ENCODE measurements at regions not wholly inside any gene's neighbourhood (a gene's known extent, or its start where the extent isn't known, plus 50 kb on each side); places are given as distances from the start of the nearest gene placed in this dataset.
"Not testable (repeated sequence)": the region's sequence is repeated elsewhere in the genome, so short reads cannot be mapped to it uniquely, and the experiment has no call there.

- no peak for DNase-seq
Measured at GRCh38 chr5:125950012-125950615, 473.1 kb upstream of the GRAMD2B start.

GRCh38 chr5:125961150-125961549, 462.1 kb upstream of the GRAMD2B start:
- DNase-seq: no peak

- DNase-seq: no peak
Measured at GRCh38 chr5:125965577-125965976, 457.6 kb upstream of the GRAMD2B start.

DNA sequence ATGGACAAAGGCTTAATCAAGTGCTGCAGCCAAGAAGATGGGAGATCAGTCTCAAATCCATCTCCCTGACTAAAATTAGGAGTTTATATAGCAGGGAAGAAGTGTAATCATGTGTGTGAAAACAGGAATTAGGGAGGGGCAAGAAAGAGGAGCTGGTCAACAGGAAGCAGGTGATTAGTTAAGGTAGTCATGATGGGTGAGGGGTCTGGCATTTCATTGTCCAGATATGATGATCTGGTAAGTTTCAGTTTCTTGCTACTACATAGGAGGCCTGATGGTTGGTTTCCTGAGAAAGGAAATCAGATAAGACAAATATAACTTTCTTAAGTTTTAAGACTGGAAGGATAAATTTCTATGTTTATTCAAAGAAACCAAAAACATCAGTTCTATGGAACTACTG, 455.6 kb upstream of the GRAMD2B start:
- DNase-seq: no peak

GRCh38 chr5:125969011-125969813, 454.0 kb upstream of the GRAMD2B start:
- no peak for DNase-seq

GRCh38 chr5:125969814-125970171, 453.4 kb upstream of the GRAMD2B start:
- DNase-seq: no peak

DNA sequence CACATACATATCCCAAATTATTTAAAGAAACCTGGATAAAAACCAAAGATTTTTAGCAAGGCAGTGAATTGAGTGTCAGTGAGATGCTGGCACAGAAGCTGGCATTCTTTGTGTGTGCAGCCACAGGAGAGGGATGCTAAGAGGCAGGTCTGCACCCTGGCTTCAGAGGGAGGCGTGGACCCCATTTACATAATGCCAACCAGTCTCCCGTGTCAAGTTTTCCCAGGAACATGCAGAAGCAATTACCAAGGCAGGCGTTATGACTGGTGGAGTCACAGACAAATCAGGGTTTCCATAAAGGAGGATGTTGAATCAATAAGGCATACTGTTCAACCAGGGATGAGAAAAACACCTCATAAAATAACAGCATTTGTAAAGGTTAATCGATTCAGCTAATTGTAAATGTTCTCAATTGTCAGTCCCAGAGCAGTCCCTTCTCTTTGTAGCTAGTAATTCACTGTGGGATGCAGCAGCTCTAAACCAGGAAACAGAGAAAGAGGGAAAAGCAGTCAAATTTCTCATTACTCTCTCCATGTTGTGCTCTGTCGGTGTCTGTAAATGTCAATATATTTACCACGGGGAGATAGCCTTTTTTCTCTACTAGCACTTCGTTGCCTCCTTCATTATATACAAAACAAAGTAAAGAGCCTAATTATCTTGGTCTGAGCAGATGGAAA, 452.4 kb upstream of the GRAMD2B start:
- DNase-seq: peak; percentile 15

DNA sequence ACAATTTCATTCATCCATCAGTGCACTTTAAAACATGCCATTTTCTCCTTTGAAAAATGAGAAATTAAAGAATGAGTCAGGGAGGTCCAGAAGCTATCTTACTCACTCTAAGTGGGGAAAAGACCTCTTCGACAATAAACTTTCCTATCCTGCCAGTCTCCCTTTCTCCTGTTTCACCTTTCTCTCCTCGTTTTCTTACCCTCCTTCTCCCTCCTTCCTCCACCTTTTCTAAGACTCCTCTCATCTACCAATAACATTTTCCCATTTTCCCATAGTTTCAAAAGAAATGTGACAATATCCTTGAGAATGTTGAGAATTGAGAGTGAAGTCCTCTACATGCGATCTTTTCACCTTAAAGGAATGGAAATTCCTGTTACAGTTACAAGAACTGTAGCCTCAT, 450.5 kb upstream of the GRAMD2B start:
- DNase-seq: no peak

- no peak for DNase-seq
Measured at GRCh38 chr5:125974679-125975078, 448.5 kb upstream of the GRAMD2B start.

DNA sequence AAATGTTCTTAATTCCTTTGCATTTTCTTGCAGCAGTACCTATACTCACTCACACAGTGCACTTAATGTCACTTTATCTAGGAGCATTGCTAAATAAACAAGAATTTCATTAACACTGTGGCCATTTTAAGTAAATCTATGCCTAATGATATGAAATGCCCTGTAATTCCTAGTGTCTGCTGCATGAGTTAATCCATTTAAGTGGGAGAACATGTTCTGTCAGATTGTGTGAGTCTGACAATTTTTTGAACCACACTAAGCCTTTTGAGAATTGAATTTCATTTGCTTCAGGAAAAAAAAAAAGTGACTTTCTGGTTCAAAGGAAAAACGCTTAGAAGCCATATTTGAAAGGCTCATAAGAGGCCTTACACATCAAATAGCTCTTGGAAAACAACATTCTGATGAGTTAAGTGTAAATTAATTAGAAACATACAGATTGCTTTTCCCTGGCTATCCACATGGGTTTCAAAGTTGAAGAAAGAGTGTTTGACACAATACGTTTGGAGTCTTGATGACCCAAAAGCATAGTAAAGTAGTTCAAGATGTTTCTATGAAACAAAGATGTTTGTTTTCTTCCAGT, 446.7 kb upstream of the GRAMD2B start:
- no peak for DNase-seq

DNA sequence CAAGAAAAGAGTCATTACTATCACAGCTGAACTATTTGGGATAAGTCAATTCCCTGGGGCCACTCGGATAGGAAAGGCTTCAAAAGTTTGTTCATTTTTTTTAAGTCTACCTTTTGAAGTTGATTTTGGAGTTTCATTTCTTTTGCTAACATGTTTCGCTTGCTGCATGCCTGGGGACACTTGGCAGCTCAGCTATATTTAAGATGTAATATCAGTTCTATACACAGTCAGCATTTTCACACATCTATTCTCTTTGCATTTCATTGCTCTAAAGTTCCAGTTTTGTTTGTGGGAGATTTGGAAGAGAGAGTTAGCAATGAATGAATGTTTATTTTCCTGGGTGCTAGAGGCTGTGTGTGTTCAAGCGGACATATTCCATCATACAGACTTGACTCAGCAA, 445.2 kb upstream of the GRAMD2B start:
- DNase-seq: no peak

DNA sequence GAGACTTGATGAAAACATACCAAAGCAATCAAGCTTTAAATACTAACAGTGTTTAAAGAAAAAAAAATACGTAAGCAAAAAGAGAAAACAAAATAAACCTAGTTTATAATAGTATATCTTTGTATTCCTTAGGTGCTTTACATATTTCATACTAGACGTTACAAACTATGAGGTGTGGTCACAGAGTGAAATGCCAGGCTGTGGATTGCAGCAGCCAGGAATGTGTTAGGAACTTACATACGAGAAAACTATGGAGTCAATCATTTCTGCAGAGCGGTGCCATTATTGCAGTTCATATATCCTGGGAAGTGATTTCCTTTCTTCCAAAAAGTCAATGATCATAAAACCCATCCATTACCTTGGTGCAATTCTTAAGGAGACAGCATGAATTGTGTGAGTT, 443.6 kb upstream of the GRAMD2B start:
- no peak for DNase-seq

DNA sequence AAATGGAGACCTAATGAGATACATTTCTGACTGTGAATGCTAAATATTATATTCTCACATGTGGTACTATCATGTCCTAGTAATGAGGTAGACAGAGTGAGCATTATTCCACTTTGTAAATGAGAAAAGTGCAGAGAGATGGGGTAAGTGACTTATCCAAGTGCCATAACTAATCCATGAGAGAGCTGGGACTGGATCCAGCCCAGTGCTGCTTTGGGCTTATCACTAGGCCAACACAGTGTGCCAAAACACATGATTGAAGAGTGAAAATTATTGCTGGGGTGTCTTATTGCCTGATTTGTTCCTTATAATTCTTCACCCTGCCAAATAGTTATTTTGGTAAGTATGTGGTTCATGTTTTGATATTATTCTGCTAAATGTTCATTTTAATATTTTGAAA, 442.2 kb upstream of the GRAMD2B start:
- DNase-seq: no peak

- DNase-seq: no peak
Measured at GRCh38 chr5:125987677-125988255, 435.4 kb upstream of the GRAMD2B start.

DNA sequence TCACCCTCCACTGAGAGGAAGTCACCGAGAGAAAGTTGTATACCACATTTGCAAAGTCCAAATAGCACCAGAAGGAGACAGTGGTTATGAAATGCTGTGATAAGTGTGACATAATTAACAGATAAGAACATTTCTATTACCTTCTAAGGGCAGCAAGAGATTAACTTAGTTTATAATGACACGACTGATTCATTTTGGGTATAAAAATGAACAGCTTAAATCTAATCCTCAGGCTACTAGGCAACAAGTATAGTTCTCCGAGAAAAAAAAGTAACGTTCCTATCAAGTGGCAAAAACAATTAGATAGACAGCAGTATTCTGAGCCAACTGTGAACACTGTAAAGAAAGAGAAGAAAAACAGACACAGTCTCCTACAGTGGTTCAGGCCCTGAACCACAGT, 431.2 kb upstream of the GRAMD2B start:
- DNase-seq: no peak

GRCh38 chr5:125999271-126000030, 423.8 kb upstream of the GRAMD2B start:
- DNase-seq: not testable (repeated sequence)

DNA sequence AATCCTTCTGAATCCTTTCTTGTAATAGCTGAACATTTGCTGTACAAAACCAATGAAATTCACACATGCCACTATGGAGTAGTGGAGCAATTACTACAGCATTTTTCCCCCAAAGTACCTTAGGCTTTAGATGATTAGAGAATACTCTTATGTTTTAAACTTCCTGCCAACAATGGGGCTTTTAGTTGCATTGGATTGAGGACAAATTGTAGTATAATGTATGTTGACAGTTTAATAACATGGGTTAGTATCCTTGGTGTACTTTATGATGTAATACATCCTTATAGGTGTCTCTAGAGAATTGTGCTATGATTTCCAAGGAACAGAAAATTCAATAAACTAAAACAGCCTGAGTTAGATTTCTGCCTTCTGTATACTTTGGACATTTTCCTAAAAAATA, 422.7 kb upstream of the GRAMD2B start:
- no peak for DNase-seq

GRCh38 chr5:126002222-126002897, 420.8 kb upstream of the GRAMD2B start:
- peak; percentile 41 for DNase-seq

- no peak for DNase-seq
Measured at GRCh38 chr5:126003309-126003708, 419.9 kb upstream of the GRAMD2B start.

- DNase-seq: no peak
Measured at GRCh38 chr5:126004636-126005035, 418.6 kb upstream of the GRAMD2B start.

DNA sequence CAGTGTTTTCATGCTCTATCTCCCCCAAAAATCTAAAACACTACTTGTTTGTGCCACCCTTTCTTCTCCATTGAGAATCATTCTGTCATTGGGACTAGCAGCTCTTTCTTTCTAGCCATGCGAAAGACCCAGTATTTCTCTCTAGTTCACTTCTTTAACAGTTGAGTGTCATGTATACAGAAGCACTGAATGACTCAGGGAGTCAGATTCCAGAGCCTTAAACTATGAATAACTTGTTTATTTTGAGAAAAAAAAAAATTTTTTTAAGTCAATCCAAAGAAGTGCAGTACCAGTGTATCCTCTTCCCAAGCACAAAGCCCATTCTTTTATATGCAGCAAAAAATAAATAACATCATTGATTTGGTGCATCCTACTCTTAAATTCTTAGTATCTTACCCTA, 415.4 kb upstream of the GRAMD2B start:
- no peak for DNase-seq

All from renal pelvis (tissue), 1 donor.